DND-41 (cell line): ENCODE measurements at regions not wholly inside any gene's neighbourhood (a gene's known extent, or its start where the extent isn't known, plus 50 kb on each side); places are given as distances from the start of the nearest gene placed in this dataset.

Source experiments
- CTCF ChIP-seq: IDR thresholded peaks from 2 replicates; pipeline ENCODE4 v1.5.1; 2012; ENCODE audit warnings: borderline replicate concordance, low read length, moderate library complexity, mild to moderate bottlenecking; ENCODE audit not compliant: poor library complexity, severe bottlenecking; ENCODE audit errors: extremely low read depth
- EZH2 ChIP-seq: IDR thresholded peaks from 3 replicates; pipeline ENCODE4 v1.6.1; 2012; ENCODE audit warnings: borderline replicate concordance, low read depth, mild to moderate bottlenecking, moderate library complexity, low read length, inconsistent platforms; ENCODE audit not compliant: severe bottlenecking

- TF ChIP-seq CTCF, result no peak
- no peak for TF ChIP-seq EZH2
Observed at GRCh38 chr4:116925900-116926457, 159.4 kb downstream of the TRAM1L1 start.
